HCT116 (cell line): ENCODE measurements at regions not wholly inside any gene's neighbourhood (a gene's known extent, or its start where the extent isn't known, plus 50 kb on each side); places are given as distances from the start of the nearest gene placed in this dataset.

Experiments used
- ATAC-seq: fragments of 200-7000 bp; cut with Tn5 transposase; 2 replicates; pipeline ENCODE4 v1.9.1; 2020; ENCODE audit warnings: mild to moderate bottlenecking, moderate library complexity
- BruUV-seq: library from RNA; stranded (reverse); fragments of 400-500 nt; replicated peaks from 2 replicates; lab custom pipeline; 2021; lab: Mats Ljungman, UMichigan
- CTCF ChIA-PET: fragments of 300-600 bp; sonication (Branson Sonifier 250); formaldehyde crosslinking; loops from one replicate; lab custom pipeline; 2021; ENCODE audit warnings: antibody characterized with exemption; lab: Charles Lee
- POLR2A ChIA-PET: fragments of 300-600, 350-600 bp; sonication (Branson Sonifier 250); formaldehyde crosslinking; loops from one replicate; lab custom pipeline; 2021; ENCODE audit warnings: antibody characterized with exemption; lab: Charles Lee
- RAD21 ChIA-PET, 2 experiments: fragments of 300-600 bp; sonication (Branson Sonifier 250); formaldehyde crosslinking; loops; one replicate each; lab custom pipeline; 2023; ENCODE audit warnings: low total read pairs in 2 of 2; ENCODE audit not compliant: uncharacterized antibody in 2 of 2, unreplicated experiment in 2 of 2, low non-redundant PET in 1 of 2; lab: Charles Lee
- DNase-seq: peaks from one replicate; pipeline ENCODE4 v3.0.0-alpha.2; 2010; ENCODE audit warnings: low read depth, low spot score
- H2AFZ ChIP-seq: fragments of 200-600 bp; shearing (Covaris generic), sonication (generic); 2 replicates; pipeline ENCODE4 v1.6.1; 2017; ENCODE audit warnings: low read depth, mixed run types, mixed read lengths, antibody characterized with exemption, low read length; ENCODE audit not compliant: poor library complexity, severe bottlenecking
- H3K27ac ChIP-seq: 2 replicates; pipeline ENCODE4 v1.5.1; 2012; ENCODE audit warnings: low read depth, low read length
- H3K27me3 ChIP-seq: fragments of 200-600 bp; sonication (generic); 2 replicates; pipeline ENCODE4 v1.6.1; 2016; ENCODE audit warnings: mixed run types, low read length, mixed read lengths; ENCODE audit not compliant: insufficient read depth
- H3K36me3 ChIP-seq, 2 experiments: fragments of 200-500 bp in 1 of 2; fragments of 200-600 bp in 1 of 2; sonication (Bioruptor generic) in 1 of 2; sonication (generic) in 1 of 2; 2 replicates each; pipeline versions ENCODE4 v1.5.1 to v1.6.1; 2014 to 2016; ENCODE audit warnings: low read length in 2 of 2, inconsistent platforms in 1 of 2, mixed read lengths in 1 of 2, mixed run types in 1 of 2; ENCODE audit not compliant: insufficient read depth in 2 of 2, control insufficient read depth in 1 of 2
- H3K4me1 ChIP-seq, 2 experiments: fragments of 200-600 bp in 1 of 2; sonication (generic) in 1 of 2; 2 replicates each; pipeline versions ENCODE4 v1.5.1 to v1.6.1; 2012 to 2017; ENCODE audit warnings: low read length in 2 of 2, inconsistent platforms in 1 of 2, mild to moderate bottlenecking in 1 of 2, mixed read lengths in 1 of 2, mixed run types in 1 of 2, moderate library complexity in 1 of 2; ENCODE audit not compliant: insufficient read depth in 2 of 2, control insufficient read depth in 1 of 2
- H3K4me2 ChIP-seq: fragments of 200-600 bp; sonication (generic); 2 replicates; pipeline ENCODE4 v1.6.1; 2017; ENCODE audit warnings: mixed run types, low read length, mixed read lengths
- H3K4me3 ChIP-seq, 2 experiments: fragments of 200-600 bp in 1 of 2; sonication (generic) in 1 of 2; replicated peaks in 1 of 2; 2 replicates each; pipeline ENCODE4 v1.5.1; 2011 to 2016; ENCODE audit warnings: low read length in 2 of 2, control low read depth in 1 of 2, low read depth in 1 of 2, mild to moderate bottlenecking in 1 of 2, mixed read lengths in 1 of 2, mixed run types in 1 of 2
- H3K79me2 ChIP-seq: fragments of 200-600 bp; sonication (generic); 2 replicates; pipeline ENCODE4 v1.6.1; 2017; ENCODE audit warnings: mild to moderate bottlenecking, mixed run types, low read length, moderate library complexity, mixed read lengths; ENCODE audit not compliant: insufficient read depth
- H3K9ac ChIP-seq: fragments of 200-600 bp; sonication (generic); 2 replicates; pipeline ENCODE4 v1.6.1; 2016; ENCODE audit warnings: low read length, mixed read lengths
- H3K9me2 ChIP-seq: fragments of 200-600 bp; sonication (generic), shearing (Covaris generic); 2 replicates; pipeline ENCODE4 v1.6.1; 2017; ENCODE audit warnings: mixed run types, mild to moderate bottlenecking, moderate library complexity; ENCODE audit not compliant: insufficient read depth
- H3K9me3 ChIP-seq, 2 experiments: fragments of 200-500 bp in 1 of 2; fragments of 200-600 bp in 1 of 2; sonication (Bioruptor generic) in 1 of 2; sonication (generic) in 1 of 2; 2 replicates each; pipeline ENCODE4 v1.6.1; 2014 to 2017; ENCODE audit warnings: low read length in 2 of 2, mixed read lengths in 2 of 2, inconsistent platforms in 1 of 2, low read depth in 1 of 2, mild to moderate bottlenecking in 1 of 2, mixed run types in 1 of 2, moderate library complexity in 1 of 2; ENCODE audit not compliant: control insufficient read depth in 1 of 2, insufficient read depth in 1 of 2
- H4K20me1 ChIP-seq: fragments of 200-600 bp; sonication (generic), shearing (Covaris generic); 2 replicates; pipeline ENCODE4 v1.6.1; 2017; ENCODE audit warnings: mixed run types, mild to moderate bottlenecking, moderate library complexity; ENCODE audit not compliant: insufficient read depth
- CBX3 ChIP-seq: IDR thresholded peaks from 2 replicates; pipeline ENCODE4 v1.6.1; 2012; ENCODE audit warnings: low read depth
- ELF1 ChIP-seq: IDR thresholded peaks from 2 replicates; pipeline ENCODE4 v1.6.1; 2012; ENCODE audit warnings: low read depth, borderline replicate concordance
- FOSL1 ChIP-seq: IDR thresholded peaks from 2 replicates; pipeline ENCODE4 v1.6.1; 2012; ENCODE audit warnings: low read depth
- POLR2A ChIP-seq: IDR thresholded peaks from 2 replicates; pipeline ENCODE4 v1.7.0; 2011; ENCODE audit warnings: borderline replicate concordance; ENCODE audit not compliant: insufficient read depth, insufficient read length; ENCODE audit errors: extremely low read depth
- RAD21 ChIP-seq: IDR thresholded peaks from 2 replicates; pipeline ENCODE4 v1.6.1; 2012; ENCODE audit warnings: low read depth, mild to moderate bottlenecking
- intact Hi-C: fragments of 100-400 bp; cut with micrococcal nuclease; formaldehyde crosslinking; loops from 2 replicates; pipeline ENCODE4 v1.10.0; 2022
- TF ChIP-seq, protein P1 (sequence below), 3 experiments: fragments of 200-600 bp in 1 of 3; sonication (generic) in 1 of 3; IDR thresholded peaks in 2 of 3; conservative IDR thresholded peaks in 1 of 3; 2 replicates each; pipeline ENCODE4 v1.5.1; 2012 to 2017; ENCODE audit warnings: low read depth in 2 of 3, low read length in 2 of 3, antibody characterized with exemption in 1 of 3, borderline replicate concordance in 1 of 3, control low read depth in 1 of 3, mild to moderate bottlenecking in 1 of 3, mixed read lengths in 1 of 3, mixed run types in 1 of 3, moderate library complexity in 1 of 3; ENCODE audit not compliant: insufficient read depth in 1 of 3
- TF ChIP-seq, protein P2 (sequence below): IDR thresholded peaks from 2 replicates; pipeline ENCODE4 v1.6.1; 2012

DNA sequence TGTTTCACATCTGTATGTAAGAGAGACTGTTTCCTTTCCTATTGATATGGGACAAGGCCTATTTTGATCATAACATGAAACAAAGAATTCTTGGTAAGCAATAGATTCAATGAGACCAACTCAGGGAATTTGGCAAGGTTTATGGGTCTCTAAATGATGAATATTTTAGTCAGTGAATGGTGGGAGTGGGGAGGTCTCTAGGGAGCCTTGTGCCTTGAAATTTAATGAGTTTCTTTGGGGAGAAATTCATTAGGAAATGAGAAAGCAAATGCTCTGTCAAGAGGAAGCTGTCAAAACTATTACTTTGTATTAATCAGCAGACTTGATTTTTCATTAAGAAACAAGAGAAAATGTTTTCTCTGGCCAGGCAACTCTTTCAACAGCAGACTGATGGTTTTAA, 921.7 kb upstream of the API5 start (continued):
- TF ChIP-seq POLR2A (no peak), ELF1 (no peak), FOSL1 (no peak), CBX3 (no peak)
- TF ChIP-seq, protein P1, sequence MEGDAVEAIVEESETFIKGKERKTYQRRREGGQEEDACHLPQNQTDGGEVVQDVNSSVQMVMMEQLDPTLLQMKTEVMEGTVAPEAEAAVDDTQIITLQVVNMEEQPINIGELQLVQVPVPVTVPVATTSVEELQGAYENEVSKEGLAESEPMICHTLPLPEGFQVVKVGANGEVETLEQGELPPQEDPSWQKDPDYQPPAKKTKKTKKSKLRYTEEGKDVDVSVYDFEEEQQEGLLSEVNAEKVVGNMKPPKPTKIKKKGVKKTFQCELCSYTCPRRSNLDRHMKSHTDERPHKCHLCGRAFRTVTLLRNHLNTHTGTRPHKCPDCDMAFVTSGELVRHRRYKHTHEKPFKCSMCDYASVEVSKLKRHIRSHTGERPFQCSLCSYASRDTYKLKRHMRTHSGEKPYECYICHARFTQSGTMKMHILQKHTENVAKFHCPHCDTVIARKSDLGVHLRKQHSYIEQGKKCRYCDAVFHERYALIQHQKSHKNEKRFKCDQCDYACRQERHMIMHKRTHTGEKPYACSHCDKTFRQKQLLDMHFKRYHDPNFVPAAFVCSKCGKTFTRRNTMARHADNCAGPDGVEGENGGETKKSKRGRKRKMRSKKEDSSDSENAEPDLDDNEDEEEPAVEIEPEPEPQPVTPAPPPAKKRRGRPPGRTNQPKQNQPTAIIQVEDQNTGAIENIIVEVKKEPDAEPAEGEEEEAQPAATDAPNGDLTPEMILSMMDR (IDR thresholded peaks at IDR 0.05 in 2 of 3, conservative IDR thresholded peaks at IDR 0.05 in 1 of 3; ENCODE audit: borderline replicate concordance in 1 of 3, insufficient read depth in 1 of 3, low read depth in 2 of 3, low read length in 2 of 3) = no peak
- TF ChIP-seq, protein P2, sequence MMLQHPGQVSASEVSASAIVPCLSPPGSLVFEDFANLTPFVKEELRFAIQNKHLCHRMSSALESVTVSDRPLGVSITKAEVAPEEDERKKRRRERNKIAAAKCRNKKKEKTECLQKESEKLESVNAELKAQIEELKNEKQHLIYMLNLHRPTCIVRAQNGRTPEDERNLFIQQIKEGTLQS = no peak

DNA sequence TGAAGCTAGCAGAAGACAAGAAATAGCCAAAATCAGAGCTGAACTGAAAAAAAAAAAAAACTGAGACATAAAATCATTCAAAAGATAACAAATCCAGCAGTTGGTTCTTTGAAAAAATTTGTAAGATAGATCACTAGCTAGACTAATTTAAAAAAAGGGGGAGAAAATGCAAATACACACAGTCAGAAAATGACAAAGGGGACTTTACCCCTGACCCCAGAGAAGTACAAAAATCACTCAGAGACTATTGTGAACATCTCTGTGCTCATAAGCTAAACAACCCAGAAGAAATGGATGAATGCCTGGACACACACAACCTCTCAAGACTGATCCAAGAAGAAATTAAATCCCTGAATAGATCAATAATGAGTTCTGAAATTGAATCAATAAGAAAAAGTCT, 914.3 kb upstream of the API5 start:
- H2AFZ ChIP-seq = no peak overlapping the region
- H3K4me2 ChIP-seq = no peak overlapping the region
- H3K36me3 ChIP-seq = no peaks in the 10 kb centered on the region
- DNase-seq (no peak), ATAC-seq (no peak)
- intact Hi-C loops = no loop called here
- no peaks in the 10 kb centered on the region for H4K20me1 ChIP-seq
- no peaks in the 10 kb centered on the region for H3K27me3 ChIP-seq
- ChIA-PET CTCF (no interaction called here), POLR2A (no interaction called here), RAD21 (no interaction called here)
- no peak overlapping the region for H3K4me3 ChIP-seq
- no peaks in the 10 kb centered on the region for H3K9me2 ChIP-seq
- no peak overlapping the region for H3K9ac ChIP-seq
- TF ChIP-seq RAD21 = no peak
- TF ChIP-seq ELF1 = no peak
- H3K79me2 ChIP-seq = no peaks in the 10 kb centered on the region
- BruUV-seq = no TSS peak
- no peak overlapping the region for H3K27ac ChIP-seq
- peaks cover 5 to 16% of the 10 kb centered on the region in 2 experiments; a peak in 2 of 4 replicates for H3K9me3 ChIP-seq
- no peaks in the 10 kb centered on the region for H3K4me1 ChIP-seq
